Ascending aorta (tissue), 2 donors: ENCODE measurements at regions not wholly inside any gene's neighbourhood (a gene's known extent, or its start where the extent isn't known, plus 50 kb on each side); places are given as distances from the start of the nearest gene placed in this dataset.

ENCODE experiments used
- DNase-seq, 2 donors: peaks; one replicate each; pipeline ENCODE4 v3.0.0-alpha.2; 2019; ENCODE audit warnings: low spot score in 2 of 2
- H3K27ac ChIP-seq, 2 donors: fragments of 200-600 bp; sonication (generic); one replicate each; pipeline ENCODE4 v1.5.1; 2016 to 2017; ENCODE audit warnings: mild to moderate bottlenecking in 1 of 2
- H3K27me3 ChIP-seq: fragments of 200-600 bp; sonication (generic); one replicate; pipeline ENCODE4 v1.5.1; 2017
- H3K36me3 ChIP-seq, 2 donors: fragments of 200-600 bp; sonication (generic); one replicate each; pipeline ENCODE4 v1.5.1; 2016
- H3K4me1 ChIP-seq, 2 donors: fragments of 200-600 bp; sonication (generic); one replicate each; pipeline ENCODE4 v1.5.1; 2016 to 2017; ENCODE audit warnings: mild to moderate bottlenecking in 1 of 2
- H3K4me3 ChIP-seq, 2 donors: fragments of 200-600 bp; sonication (generic); one replicate each; pipeline ENCODE4 v1.5.1; 2016 to 2017; ENCODE audit warnings: mild to moderate bottlenecking in 1 of 2
- H3K9me3 ChIP-seq, 2 donors: fragments of 200-600 bp; sonication (generic); one replicate each; pipeline ENCODE4 v1.5.1; 2016
- CTCF ChIP-seq, 3 experiments: fragments of 200-600 bp in 2 of 3; fragments of 450-650 bp in 1 of 3; sonication (generic) in 2 of 3; IDR thresholded peaks; one replicate each; pipeline ENCODE4 v1.5.1; 2016 to 2019; ENCODE audit warnings: antibody characterized with exemption in 3 of 3, mild to moderate bottlenecking in 1 of 3, moderate library complexity in 1 of 3
- intact Hi-C: fragments of 100-400 bp; cut with DNase I; formaldehyde crosslinking; loops from one replicate; pipeline ENCODE4 v1.15.1; 2023

DNA sequence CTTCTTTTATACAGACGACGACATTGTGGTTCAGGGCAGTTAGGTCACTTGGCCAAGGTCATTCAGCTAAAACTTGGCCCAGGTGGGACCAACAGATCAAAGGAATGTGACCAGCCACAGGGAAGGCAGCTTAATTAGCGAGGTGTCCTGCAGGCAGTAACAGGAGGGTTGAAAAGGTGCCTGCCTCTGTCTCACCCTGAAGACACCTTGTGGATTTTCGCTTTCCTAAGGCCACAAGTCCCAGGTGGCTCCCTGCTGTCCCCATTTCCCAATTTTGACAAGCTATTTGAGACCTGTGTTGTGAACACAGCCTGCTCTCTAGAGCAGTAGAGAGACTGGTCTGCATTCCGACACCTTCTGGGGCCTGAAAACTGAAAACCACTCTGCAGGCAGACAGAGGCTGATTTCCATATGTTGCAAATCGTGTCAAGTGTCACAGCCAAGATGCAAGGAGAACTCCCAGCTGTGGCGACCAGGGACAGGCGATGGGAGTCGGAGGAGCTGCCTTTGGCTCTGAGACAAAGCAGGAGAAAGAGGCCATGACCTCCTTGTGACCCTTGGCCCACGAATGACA, 593.1 kb upstream of the CDH5 start:
- no peaks in the 10 kb centered on the region for H3K4me1 ChIP-seq
- intact Hi-C loops, result no loop called here
- no peaks in the 10 kb centered on the region for H3K27me3 ChIP-seq
- DNase-seq, result no peak
- H3K4me3 ChIP-seq, result no peak overlapping the region
- H3K9me3 ChIP-seq, result peaks cover 0 to 8% of the 10 kb centered on the region in 2 donors
- H3K36me3 ChIP-seq, result no peaks in the 10 kb centered on the region
- no peak overlapping the region for H3K27ac ChIP-seq
- TF ChIP-seq CTCF (IDR thresholded peaks at IDR 0.05), result no peak

GRCh38 chr16:65772134-65772732, 594.3 kb upstream of the CDH5 start:
- H3K27ac ChIP-seq, result no peak overlapping the region
- no peaks in the 10 kb centered on the region for H3K27me3 ChIP-seq
- TF ChIP-seq CTCF (IDR thresholded peaks at IDR 0.05), result no peak
- H3K4me3 ChIP-seq, result no peak overlapping the region
- H3K4me1 ChIP-seq, result no peaks in the 10 kb centered on the region
- no peaks in the 10 kb centered on the region for H3K36me3 ChIP-seq
- intact Hi-C loops, result no loop called here
- no peak for DNase-seq
- peaks cover 0 to 8% of the 10 kb centered on the region in 2 donors for H3K9me3 ChIP-seq

DNA sequence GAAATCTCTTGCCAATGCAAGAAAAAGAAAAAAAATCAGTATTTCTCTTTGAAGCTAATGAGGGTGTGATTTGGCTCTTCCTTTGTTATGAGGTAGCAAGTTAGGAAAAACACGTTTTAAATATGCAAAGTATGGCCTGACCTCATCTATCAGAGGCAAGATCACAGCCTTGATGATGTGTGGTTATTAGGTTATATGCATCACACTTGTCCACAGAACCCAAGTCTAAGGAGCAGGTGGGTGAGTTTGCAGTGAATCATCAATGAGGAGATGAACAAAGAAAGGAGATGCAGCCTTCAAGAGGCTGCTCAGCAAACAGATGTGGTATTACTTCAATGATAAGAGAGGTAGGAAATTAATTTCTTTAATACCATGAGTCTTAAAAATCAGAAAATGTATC, 594.8 kb upstream of the CDH5 start:
- H3K9me3 ChIP-seq, result peaks cover 0 to 3% of the 10 kb centered on the region in 2 donors
- no peak for DNase-seq
- H3K36me3 ChIP-seq, result no peaks in the 10 kb centered on the region
- H3K4me1 ChIP-seq, result no peaks in the 10 kb centered on the region
- intact Hi-C loops, result no loop called here
- TF ChIP-seq CTCF (IDR thresholded peaks at IDR 0.05), result no peak
- no peaks in the 10 kb centered on the region for H3K27me3 ChIP-seq
- H3K4me3 ChIP-seq, result no peak overlapping the region
- H3K27ac ChIP-seq, result no peak overlapping the region

DNA sequence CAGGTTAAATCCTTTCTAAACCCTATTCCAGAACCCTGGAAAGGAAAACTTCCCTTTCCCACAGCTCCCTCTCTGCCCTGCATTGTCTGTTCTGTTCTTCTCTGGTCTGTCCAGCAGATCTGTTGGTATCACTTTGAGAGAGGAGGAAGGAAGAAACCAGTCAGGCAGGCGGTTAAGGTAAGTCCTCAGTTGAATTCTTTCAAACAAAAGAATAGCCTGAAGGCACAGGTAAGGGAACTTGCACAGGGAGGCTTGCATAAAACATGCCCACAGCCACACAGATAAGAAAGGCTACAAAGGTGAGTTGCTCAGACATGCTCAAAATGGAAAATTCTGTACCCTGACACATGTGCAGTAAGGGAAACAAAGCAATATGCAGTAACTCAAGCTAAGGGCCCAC, 595.7 kb upstream of the CDH5 start:
- Histone ChIP-seq H3K27me3 (no peaks in the 10 kb centered on the region), H3K4me3 (no peak overlapping the region), H3K27ac (no peak overlapping the region), H3K4me1 (no peaks in the 10 kb centered on the region), H3K36me3 (no peaks in the 10 kb centered on the region), H3K9me3 (no peaks in the 10 kb centered on the region)
- intact Hi-C loops, result no loop called here
- TF ChIP-seq CTCF (IDR thresholded peaks at IDR 0.05), result no peak
- no peak for DNase-seq

GRCh38 chr16:65769776-65770438, 596.6 kb upstream of the CDH5 start:
- TF ChIP-seq CTCF (IDR thresholded peaks at IDR 0.05), result no peak
- no peak overlapping the region for H3K4me3 ChIP-seq
- intact Hi-C loops, result no loop called here
- H3K9me3 ChIP-seq, result no peaks in the 10 kb centered on the region
- no peaks in the 10 kb centered on the region for H3K36me3 ChIP-seq
- no peaks in the 10 kb centered on the region for H3K27me3 ChIP-seq
- no peak overlapping the region for H3K27ac ChIP-seq
- DNase-seq, result no peak
- H3K4me1 ChIP-seq, result no peaks in the 10 kb centered on the region
